ENCODE measurements at regions not wholly inside any gene's neighbourhood (a gene's known extent, or its start where the extent isn't known, plus 50 kb on each side); places are given as distances from the start of the nearest gene placed in this dataset.

DNA sequence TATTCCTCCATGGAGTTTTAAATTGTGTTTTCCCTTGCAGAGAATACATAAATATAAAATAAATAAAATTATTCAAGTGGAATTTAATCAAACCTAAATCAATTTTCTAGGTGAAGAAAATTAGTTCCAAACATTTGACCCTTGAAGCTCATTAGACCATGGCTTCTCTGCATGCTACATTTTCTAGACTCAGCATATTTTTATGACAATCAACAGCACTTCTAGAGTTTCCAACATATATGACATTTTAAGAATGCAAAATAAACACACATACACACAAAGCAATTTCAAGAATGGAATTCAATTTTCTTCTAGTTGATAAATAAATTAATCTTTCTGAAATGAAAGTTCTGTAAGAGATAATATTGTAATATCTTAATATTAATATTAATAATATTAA, 1083.9 kb upstream of the INTU start:
- H3K4me1 ChIP-seq = no peaks in the 10 kb centered on the region
- H3K27ac ChIP-seq = no peak overlapping the region
- DNase-seq (no peak), ATAC-seq (no peak)
- H3K4me3 ChIP-seq = no peak overlapping the region
- TF ChIP-seq, protein P1, sequence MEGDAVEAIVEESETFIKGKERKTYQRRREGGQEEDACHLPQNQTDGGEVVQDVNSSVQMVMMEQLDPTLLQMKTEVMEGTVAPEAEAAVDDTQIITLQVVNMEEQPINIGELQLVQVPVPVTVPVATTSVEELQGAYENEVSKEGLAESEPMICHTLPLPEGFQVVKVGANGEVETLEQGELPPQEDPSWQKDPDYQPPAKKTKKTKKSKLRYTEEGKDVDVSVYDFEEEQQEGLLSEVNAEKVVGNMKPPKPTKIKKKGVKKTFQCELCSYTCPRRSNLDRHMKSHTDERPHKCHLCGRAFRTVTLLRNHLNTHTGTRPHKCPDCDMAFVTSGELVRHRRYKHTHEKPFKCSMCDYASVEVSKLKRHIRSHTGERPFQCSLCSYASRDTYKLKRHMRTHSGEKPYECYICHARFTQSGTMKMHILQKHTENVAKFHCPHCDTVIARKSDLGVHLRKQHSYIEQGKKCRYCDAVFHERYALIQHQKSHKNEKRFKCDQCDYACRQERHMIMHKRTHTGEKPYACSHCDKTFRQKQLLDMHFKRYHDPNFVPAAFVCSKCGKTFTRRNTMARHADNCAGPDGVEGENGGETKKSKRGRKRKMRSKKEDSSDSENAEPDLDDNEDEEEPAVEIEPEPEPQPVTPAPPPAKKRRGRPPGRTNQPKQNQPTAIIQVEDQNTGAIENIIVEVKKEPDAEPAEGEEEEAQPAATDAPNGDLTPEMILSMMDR (IDR thresholded peaks at IDR 0.05) = no peak
- intact Hi-C loops (cut with DNase I) = no loop called here
- H3K9me3 ChIP-seq = no peaks in the 10 kb centered on the region
- no peaks in the 10 kb centered on the region for H3K27me3 ChIP-seq (ENCODE audit: insufficient read depth in 3 of 3, low read length in 2 of 3)
- no peaks in the 10 kb centered on the region for H3K36me3 ChIP-seq (ENCODE audit: insufficient read depth in 1 of 2, low read depth in 1 of 2)

DNA sequence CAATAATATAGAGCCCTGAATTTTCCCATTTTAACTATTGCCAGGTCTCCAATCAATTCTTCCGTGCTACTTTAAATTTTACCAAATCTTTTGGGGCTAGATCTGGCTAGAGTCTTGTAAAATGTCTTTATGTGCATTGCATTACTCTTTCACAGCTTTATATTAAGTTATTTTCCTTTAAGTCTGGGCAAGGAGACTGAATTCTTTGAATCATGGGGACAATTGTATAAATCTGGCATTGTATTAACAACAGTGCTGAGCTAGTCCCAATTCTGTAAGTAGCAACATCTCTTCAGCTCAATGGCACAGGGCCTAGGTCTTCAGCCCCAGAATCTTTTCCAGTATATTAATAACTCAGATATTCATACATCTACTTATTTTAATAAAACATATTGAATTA, 1080.4 kb upstream of the INTU start:
- 36 to 47% (median 40%) methylated on average over 1 of the region's 1 CpG for WGBS, 3 donors

DNA sequence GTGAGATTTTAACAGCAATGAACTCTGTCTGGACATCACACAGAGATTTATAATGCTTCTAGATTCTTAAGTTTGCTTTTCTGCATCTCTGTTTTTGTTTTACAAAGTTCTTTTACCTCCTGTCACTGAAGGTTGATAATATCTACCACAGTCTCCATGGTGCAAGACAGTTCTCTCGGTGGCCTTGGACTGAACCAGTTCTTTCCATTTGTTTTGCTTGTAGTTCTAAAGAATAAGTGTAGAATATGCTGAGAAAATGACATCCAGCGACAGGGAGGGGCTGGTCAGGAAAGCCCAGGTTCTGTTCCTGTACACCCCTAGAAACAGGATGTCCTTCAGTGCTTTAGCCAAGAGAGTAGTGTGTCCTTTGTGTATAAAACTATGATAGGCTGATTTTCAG, 1079.5 kb upstream of the INTU start:
- no peaks in the 10 kb centered on the region for H3K27me3 ChIP-seq (ENCODE audit: insufficient read depth in 3 of 3, low read length in 2 of 3)
- H3K4me3 ChIP-seq = no peak overlapping the region
- H3K36me3 ChIP-seq (ENCODE audit: insufficient read depth in 1 of 2, low read depth in 1 of 2) = no peaks in the 10 kb centered on the region
- H3K9me3 ChIP-seq = no peaks in the 10 kb centered on the region
- intact Hi-C loops (cut with DNase I) = no loop called here
- ATAC-seq (no peak), DNase-seq (no peak)
- TF ChIP-seq, protein P1 (IDR thresholded peaks at IDR 0.05) = no peak
- no peaks in the 10 kb centered on the region for H3K4me1 ChIP-seq
- 69 to 84% (median 81%) methylated on average over 2 of the region's 2 CpGs for WGBS, 3 donors
- no peak overlapping the region for H3K27ac ChIP-seq

More for the DNA sequence above, 1080.4 kb upstream of the INTU start:
- Histone ChIP-seq H3K4me3 (no peak overlapping the region), H3K4me1 (no peaks in the 10 kb centered on the region), H3K36me3 (ENCODE audit: insufficient read depth in 1 of 2, low read depth in 1 of 2) (no peaks in the 10 kb centered on the region), H3K9me3 (no peaks in the 10 kb centered on the region), H3K27me3 (ENCODE audit: insufficient read depth in 3 of 3, low read length in 2 of 3) (no peaks in the 10 kb centered on the region), H3K27ac (no peak overlapping the region)
- ATAC-seq = no peak
- TF ChIP-seq, protein P1 (IDR thresholded peaks at IDR 0.05) = no peak
- no peak for DNase-seq
- intact Hi-C loops (cut with DNase I) = no loop called here

DNA sequence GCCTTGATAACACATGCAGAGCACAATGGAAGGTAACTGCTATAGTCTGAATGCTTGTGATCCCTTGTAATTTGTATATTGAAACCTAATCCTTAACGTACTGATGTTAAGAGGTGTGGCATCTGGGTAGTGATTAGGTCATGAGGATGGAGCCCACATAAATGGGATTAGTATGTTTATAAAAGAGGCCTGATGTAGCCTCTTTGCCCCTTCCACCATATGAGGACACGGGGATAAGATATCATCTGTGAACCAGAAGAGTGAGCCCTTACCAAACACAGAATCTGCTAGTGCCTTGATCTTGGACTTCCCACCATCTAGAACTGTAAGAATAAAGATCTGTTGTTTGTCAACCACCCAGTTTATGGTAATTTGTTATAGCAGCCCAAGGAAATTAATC, 1074.2 kb upstream of the INTU start:
- no peak overlapping the region for H3K27ac ChIP-seq
- ATAC-seq (no peak), DNase-seq (no peak)
- no peaks in the 10 kb centered on the region for H3K9me3 ChIP-seq
- no peaks in the 10 kb centered on the region for H3K4me1 ChIP-seq
- no peaks in the 10 kb centered on the region for H3K36me3 ChIP-seq (ENCODE audit: insufficient read depth in 1 of 2, low read depth in 1 of 2)
- no peak overlapping the region for H3K4me3 ChIP-seq
- TF ChIP-seq, protein P1 (IDR thresholded peaks at IDR 0.05) = no peak
- no peaks in the 10 kb centered on the region for H3K27me3 ChIP-seq (ENCODE audit: insufficient read depth in 3 of 3, low read length in 2 of 3)
- WGBS, 3 donors = 55 to 76% (median 69%) methylated on average over 2 of the region's 2 CpGs
- intact Hi-C loops (cut with DNase I) = no loop called here

DNA sequence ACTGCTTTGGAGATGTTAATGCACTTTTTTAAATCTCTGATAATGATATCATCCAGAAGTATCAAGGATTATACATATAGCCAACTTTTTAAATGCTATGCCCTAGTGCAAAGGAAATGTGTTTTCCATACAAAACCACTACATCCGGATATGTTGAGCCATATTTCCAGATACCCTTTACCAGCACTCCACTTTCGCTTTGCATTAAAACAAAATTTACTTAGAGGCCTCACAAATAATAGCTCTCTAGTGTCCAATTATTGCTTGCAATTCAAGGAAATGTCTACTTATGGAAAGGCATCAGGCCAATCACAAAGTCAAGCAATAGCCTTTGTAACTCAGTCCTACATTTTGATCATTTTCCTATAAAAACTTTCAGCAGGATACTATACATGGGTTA, 1072.8 kb upstream of the INTU start:
- TF ChIP-seq, protein P1 (IDR thresholded peaks at IDR 0.05) = no peak
- WGBS, 3 donors = 40 to 49% (median 45%) methylated on average over 2 of the region's 2 CpGs
- DNase-seq (no peak), ATAC-seq (no peak)
- H3K4me1 ChIP-seq = no peaks in the 10 kb centered on the region
- no peaks in the 10 kb centered on the region for H3K9me3 ChIP-seq
- intact Hi-C loops (cut with DNase I) = no loop called here
- no peaks in the 10 kb centered on the region for H3K36me3 ChIP-seq (ENCODE audit: insufficient read depth in 1 of 2, low read depth in 1 of 2)
- no peaks in the 10 kb centered on the region for H3K27me3 ChIP-seq (ENCODE audit: insufficient read depth in 3 of 3, low read length in 2 of 3)
- no peak overlapping the region for H3K27ac ChIP-seq
- H3K4me3 ChIP-seq = no peak overlapping the region

Measured in psoas muscle (tissue), 7 donors.